Gastrocnemius medialis (tissue), 4 donors: ENCODE measurements at regions not wholly inside any gene's neighbourhood (a gene's known extent, or its start where the extent isn't known, plus 50 kb on each side); places are given as distances from the start of the nearest gene placed in this dataset.

Experiments
- POLR2A ChIP-seq, 2 donors: fragments of 450-650 bp; IDR thresholded peaks; one replicate each; pipeline ENCODE4 v1.6.1; 2017; ENCODE audit warnings: antibody characterized with exemption in 2 of 2, mild to moderate bottlenecking in 2 of 2, moderate library complexity in 2 of 2
- TF ChIP-seq, protein P1 (sequence below), 5 experiments: fragments of 450-650 bp in 3 of 5; fragments of 200-600 bp in 2 of 5; sonication (generic) in 2 of 5; IDR thresholded peaks in 4 of 5; conservative IDR thresholded peaks in 1 of 5; 1 replicate in 4 of 5; 2 replicates in 1 of 5; pipeline ENCODE4 v1.5.1; 2016 to 2019; ENCODE audit warnings: antibody characterized with exemption in 5 of 5, mild to moderate bottlenecking in 3 of 5, moderate library complexity in 3 of 5

DNA sequence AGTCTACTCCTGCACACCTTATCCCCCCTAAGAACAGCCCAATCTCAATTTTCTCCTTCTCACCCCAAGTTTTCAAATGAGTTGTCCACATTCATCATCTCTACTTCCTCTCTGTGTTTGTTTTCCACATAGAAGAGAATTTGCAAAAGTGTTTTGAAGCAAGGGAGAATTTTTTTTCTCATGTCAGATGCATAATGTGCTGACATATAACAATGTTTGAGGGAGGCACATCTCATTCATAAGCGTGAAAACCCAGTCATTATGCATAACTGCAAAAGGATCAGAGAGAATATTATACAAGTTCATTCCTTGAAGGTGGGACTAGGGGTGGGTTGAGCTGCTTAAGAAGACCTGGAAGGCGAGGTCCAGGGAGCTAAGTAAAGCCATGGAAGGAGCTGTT lies 80.8 kb upstream of the SLC1A4 start:
- TF ChIP-seq, protein P1, sequence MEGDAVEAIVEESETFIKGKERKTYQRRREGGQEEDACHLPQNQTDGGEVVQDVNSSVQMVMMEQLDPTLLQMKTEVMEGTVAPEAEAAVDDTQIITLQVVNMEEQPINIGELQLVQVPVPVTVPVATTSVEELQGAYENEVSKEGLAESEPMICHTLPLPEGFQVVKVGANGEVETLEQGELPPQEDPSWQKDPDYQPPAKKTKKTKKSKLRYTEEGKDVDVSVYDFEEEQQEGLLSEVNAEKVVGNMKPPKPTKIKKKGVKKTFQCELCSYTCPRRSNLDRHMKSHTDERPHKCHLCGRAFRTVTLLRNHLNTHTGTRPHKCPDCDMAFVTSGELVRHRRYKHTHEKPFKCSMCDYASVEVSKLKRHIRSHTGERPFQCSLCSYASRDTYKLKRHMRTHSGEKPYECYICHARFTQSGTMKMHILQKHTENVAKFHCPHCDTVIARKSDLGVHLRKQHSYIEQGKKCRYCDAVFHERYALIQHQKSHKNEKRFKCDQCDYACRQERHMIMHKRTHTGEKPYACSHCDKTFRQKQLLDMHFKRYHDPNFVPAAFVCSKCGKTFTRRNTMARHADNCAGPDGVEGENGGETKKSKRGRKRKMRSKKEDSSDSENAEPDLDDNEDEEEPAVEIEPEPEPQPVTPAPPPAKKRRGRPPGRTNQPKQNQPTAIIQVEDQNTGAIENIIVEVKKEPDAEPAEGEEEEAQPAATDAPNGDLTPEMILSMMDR (IDR thresholded peaks at IDR 0.05 in 4 of 5, conservative IDR thresholded peaks at IDR 0.05 in 1 of 5): no peak
- TF ChIP-seq POLR2A (IDR thresholded peaks at IDR 0.05): no peak
